GM18861 (cell line): ENCODE measurements at regions not wholly inside any gene's neighbourhood (a gene's known extent, or its start where the extent isn't known, plus 50 kb on each side); places are given as distances from the start of the nearest gene placed in this dataset.

Source experiments
- ATAC-seq: cut with Tn5 transposase; IDR thresholded peaks from one replicate; pipeline ENCODE4 v1.9.1; 2021; ENCODE audit not compliant: unreplicated experiment

DNA sequence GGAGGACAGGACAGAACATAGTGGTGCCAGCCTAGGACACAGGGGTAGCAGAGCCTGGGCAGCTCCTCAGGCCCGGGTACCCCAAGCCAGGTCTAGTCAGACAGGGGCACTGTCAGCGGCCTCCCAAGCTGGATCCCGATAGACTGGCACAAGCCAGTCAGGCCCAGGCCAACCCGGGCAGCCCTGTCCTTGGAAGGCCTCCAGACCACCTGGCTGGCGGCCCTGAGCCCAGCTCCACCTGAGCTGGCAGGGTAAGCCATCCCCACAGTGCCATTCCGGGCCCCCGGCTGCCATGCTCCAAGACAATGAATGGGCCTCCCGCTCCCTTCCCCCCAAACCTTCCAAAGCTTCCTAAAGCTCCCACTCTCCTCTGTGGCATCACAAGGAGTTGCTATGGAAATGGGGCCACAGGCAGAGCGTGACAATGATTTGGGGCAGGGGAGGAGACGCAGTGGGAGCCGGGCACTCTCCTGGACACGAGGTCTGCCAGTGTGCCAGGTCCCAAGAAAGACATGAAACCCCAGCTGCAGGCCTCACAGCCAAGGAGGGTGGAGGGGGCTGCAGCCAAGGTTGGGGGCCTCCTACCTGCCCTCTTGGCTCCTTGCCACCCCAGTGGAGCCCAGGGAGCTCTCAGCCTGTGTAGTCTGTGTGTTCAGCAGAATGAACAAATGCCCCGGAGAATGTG lies 165.6 kb upstream of the LINGO1 start:
- no peak for ATAC-seq

DNA sequence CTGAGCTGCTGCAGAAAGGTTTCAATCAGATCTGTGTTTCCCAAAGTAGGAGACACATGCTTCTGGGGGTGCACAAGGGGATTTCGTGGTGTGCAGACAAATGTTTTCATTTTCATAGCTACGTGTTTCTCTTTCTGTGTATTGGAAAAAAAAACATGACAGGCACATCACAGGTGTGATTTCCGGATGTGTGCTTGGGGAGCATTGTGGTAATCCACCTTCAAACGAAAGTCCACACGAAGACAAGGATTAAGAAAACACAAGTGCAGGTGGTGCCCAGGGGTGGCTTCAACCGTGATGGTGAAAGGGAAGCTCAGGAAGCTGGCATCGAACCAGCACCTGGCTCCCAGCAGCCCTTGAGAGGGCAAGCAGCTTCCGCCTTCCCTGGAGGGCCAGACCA lies 164.6 kb upstream of the LINGO1 start:
- ATAC-seq = no peak

DNA sequence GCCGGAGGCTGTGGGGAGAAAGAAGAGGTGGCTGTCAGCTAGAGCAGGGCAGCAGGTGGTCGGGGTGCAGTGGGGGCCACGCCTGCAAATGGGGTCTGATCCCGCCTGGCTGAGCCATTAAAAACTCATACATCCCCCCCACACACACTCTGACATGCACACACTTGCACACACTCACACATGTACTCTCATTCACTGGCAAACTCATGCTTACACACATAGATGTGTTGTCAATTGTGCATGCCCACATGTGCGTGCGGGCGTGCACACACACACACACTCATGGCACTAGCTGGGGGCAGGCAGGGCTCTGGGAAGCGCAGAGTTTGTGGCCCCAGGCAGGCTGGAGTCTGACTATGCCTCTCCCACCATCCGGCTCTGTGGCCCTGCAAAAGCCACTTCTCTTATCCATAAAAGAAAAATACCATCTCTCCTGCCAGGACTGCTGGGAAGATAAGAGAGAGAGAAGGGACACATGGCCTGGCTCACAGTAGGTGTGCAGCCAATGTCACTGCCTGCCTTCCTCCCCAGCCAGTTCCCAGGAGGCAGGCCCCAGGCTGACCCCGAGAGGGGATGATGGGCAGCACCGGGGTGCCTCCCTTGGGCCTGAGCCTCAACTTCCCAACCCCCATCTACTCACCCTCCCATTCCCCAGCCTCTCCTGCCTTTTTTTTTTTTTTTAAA lies 163.5 kb upstream of the LINGO1 start:
- no peak for ATAC-seq

DNA sequence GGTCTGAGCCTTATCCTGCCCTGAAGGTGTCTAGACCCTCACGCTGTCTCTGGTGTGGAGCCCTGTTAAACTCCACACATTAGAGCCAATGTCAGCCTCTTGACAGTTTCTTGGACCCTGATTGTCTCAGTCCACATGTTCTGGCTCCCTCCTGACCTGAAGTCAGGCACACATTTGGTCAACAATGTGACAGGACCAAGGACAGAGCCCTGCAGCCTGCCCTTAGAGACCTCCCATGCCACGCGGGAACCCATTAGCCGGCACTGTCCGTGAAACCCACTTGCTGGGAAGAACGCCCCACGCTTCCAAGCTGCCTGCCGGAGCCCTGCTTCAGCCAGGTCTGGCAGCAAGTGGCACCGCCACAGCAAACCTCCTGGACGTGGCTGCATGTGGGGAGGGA lies 162.7 kb upstream of the LINGO1 start:
- ATAC-seq = no peak

DNA sequence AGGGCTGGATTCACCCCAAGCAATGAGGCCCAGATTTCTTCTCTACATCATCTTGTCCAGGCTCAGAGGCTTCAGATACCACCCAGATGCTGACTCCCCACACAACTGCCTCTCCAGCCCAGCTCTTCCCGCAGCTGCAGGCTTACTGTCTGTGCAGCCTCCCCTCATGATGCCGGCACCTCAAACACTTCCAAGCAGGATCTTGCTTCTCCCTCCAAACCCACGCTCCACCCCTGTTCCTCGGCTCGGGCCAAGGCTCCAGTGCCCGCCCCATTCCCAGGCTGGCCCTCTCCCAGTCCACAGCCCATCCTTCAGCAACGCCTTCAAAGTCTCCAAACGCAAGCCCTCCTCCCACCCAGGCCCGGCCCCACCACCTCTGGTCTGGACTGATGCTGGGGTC lies 159.2 kb upstream of the LINGO1 start:
- ATAC-seq = no peak

DNA sequence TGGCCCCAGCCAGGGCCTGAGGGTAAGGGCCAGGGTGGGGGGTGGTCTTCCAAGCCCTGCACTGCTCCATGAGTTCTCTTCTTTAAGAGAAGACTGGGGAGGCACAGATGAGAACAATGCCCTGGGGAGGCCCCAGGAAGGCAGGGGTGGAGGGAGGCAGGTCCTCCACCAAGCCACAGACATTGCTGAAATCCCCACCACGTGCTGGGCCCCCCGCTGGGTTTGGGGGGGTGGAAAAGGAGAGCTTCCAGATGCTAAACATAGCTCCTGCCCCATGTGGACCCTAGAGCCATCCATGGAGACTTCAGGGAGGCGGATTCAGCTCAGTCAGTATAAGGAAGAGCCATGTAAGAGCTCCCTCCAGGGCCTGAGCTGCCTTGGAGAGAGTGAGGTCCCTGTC lies 157.8 kb upstream of the LINGO1 start:
- no peak for ATAC-seq

DNA sequence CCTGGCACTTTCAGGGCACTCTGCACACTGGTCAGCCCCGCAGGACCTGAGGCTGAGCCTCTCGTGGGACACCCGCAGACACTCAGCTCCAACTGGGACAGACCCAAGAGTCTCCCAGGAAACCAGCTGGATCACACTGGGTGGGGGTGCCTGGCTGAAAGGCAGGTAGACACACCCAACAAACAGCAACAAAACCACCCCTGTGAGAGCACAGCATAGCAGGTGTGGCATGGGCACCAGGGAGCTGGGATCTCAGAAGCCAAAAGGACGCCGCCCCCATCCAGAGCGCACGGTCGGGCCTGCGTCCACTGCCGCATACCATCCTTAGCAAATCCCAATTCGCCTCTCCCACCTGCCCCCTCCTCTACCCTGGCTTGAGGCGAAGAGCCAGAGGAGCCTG lies 154.2 kb upstream of the LINGO1 start:
- no peak for ATAC-seq

DNA sequence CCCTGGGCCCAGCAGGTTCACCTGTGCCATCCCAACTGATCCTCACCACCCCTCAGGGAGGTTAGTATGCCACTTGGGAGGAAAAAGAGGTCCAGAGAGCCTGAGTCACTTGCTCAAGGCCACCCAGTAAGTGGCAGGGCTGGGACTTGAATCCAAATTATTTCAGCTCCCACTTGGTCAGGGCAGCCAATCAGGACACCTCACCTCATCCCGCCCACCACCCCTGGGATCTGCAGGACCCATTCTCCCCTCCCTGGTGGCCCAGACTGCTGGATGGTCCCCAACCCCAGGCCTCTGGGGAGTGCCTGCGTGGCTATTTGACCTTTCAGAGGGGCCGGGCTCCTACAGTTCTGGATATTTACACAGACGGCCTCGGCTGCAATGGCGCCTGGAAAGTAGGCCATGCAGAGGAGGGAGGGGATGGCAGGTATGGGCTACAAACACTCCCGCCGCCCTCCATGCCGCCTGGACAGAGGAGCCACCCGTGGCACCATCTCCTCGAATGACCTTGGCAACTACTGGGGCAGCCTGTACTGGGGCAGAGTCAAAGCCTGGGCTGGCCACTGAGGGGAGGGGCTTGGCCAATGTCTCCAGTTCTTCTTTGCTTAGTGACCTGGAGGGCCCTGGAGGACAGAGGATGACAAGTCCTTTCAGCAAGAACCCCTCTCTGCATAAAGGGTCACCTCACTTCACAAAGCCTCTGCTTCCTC lies 153.6 kb upstream of the LINGO1 start:
- ATAC-seq = no peak

DNA sequence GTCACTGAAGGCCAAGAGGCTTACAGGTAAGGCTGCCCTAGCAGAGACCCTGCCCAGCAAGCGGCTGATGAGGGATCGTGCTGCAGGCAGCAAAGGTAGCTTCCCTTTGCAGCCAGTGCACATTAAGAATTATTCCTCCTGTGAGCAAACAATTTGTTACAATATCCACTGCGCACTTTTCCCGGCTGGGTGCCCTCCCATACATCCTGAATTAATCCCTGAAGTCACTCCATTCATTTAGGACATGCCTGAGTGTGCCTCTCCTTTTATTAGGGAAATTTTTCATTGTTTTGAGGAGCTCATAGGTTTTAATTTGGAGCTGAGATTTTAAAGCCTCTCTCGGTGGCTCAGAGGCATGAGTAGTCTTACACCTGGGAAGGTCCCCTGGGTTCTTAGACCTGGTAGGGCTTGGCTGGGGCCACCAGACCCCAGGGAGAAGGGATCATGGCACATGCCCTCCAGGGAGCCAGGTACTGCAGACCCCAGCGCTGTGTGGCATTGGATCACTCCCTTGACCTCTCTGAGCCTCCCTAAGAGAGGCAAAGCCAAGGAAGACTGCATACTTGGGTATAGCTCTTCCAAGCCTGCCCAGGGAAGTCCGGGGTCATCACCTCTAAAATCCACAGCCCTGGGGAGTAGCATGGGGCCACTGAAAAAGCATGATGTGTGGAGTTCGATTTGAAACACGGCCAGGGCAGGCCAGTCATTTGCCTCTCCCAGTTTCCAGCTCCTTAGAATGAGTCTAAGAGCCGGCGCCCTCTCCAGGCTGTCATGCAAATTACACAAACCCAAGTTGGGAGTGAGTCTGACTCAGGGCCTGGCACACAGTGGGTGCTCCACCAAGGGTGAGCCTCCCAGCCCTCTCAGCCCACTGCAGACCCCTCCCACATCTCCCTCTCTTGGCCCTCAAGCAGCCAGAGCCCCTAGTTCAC lies 151.9 kb upstream of the LINGO1 start:
- no peak for ATAC-seq

DNA sequence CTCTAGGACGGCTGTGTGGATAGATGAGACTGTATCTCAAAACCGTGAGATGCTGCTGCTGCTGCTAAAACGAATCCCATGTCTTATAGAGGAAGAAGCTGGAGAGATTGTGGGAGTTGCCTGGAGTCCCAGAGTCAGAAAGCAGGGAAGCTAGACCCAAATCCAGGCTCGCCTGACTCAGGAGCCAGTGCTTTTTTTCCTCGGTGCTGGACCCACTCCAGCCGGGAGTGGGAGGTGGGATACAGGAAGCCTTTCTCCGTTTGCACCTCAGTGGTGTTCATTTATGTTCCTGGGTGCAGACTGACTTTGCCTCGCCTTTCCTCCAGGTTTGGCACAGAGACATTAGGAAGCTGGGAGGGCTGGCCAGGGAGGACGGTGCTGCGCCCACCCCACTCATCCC lies 150.9 kb upstream of the LINGO1 start:
- no peak for ATAC-seq

DNA sequence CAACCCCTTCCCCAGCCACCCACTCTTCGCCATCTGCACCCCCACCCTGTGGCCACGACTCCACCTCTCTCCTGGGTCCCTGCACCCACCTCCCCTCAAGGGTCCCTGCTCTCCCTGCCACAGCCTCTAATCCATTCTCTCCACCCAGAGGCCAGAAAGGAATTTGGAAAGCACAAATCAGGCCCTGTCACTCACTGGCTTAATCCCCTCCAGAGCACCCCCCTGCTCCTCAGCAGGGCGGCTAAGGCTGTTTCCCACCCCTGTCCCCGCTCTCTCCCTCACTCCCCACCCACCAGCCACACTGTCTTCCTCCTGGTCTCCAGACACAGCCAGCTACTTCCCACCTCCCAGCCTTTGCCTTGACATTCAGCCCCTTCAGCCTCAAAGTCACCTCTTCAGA lies 150.0 kb upstream of the LINGO1 start:
- no peak for ATAC-seq

DNA sequence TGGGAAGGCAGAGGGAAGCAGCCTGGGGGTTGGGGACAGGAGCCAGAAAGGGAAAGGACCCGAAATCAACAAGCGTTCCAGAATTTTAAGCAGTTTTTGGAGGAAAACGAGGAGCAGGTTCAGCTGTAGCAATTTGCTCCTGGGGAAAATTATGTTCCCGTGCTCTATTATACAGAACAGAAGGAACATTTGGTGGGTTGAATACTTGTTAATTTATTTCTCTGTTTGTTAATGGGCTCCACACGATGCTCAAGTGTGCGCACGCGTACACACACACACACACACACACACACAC lies 149.2 kb upstream of the LINGO1 start:
- no peak for ATAC-seq

DNA sequence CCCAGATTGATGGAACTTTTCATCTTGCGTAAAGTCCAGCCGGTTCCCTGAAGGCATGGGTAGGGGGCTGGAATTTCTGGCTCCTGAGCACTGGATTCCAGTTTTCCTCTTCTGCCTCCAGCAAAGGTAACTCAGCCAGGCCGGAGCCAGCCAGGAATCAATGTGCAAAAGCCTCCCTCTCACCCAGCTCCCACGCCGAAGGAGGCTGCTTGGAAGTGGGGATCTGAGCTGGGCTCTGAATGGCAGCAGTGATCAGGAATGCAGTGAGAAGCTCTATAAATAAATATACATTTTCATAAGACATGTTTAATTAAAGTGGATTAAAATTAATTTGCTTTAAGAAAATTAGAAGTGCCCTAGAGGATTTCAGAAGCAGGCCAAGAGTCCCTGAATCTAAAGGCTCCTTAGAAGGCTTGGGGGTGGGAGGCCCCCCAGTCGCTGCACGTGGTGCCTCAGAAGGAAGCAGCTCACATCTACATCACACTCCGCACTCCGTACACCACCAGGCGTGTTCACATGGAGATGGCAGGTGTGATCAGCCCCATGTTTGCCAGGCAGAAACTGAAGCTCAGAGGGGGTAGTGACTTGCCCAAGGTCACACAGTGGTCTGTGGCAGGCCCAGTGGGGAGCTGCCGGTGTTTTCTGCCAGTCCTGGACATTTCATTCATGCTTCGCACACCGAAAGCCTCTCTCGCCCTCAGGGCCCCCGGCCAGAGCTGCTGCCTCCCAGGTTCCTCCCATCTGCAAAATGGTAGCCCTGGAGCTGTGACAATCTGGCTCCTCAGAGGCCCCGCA lies 148.6 kb upstream of the LINGO1 start:
- no peak for ATAC-seq

DNA sequence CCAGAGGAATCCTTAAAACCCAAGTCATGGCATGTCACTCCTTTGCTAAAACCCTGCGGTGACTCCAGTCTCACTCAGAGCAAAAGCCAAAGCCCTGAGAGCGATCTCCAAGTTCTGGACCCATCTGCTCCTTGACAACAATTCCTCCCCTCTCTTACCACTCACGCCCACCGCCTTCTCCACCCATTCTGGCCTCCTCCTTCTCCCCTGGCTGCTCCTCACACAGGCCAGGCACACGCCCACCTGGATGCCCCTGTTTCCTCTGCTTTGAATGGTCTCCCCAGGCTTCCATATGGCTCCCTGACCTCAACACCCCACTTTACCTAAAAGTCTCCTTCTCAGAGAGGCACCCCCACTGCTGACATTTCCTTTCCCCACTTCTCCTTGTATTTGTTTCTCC lies 146.1 kb upstream of the LINGO1 start:
- no peak for ATAC-seq

DNA sequence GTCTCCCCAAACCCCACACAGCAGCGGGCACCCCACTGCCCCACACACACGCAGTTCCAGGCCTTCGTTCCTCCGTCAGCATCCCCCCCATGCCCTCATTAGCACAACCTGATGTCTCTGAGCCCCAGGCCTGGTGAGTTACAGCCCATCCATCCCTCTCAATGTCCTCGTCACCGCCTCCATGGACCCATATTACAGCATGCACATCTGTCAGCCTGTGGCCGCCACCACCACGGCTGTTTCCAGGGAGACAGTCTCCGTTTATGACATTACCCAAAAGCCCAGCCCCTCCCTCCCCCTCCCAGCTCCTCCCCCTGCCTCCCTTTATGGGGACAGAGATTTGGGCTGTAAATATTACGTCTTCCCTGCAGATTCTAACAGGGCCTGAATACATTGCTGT lies 143.1 kb upstream of the LINGO1 start:
- no peak for ATAC-seq

DNA sequence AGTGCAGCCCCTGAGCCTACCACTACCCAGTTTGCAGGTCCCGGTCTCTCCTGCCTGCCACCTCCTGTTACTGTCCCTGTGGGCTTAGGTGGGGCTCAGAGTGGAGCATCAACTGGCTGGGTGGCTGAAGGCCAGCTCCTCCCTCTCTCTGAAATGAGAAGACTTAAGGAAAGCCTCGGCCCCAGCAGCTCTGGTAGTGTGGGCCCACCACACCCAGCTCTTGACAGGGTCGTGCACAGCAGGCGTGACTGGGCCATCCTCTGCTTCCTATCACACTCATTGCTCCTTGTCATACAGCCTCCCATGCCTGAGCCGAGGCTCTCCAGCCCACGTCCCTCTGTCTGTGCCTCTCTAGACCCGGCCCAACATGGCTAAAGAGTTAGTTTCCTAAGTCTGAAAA lies 142.7 kb upstream of the LINGO1 start:
- ATAC-seq = no peak

DNA sequence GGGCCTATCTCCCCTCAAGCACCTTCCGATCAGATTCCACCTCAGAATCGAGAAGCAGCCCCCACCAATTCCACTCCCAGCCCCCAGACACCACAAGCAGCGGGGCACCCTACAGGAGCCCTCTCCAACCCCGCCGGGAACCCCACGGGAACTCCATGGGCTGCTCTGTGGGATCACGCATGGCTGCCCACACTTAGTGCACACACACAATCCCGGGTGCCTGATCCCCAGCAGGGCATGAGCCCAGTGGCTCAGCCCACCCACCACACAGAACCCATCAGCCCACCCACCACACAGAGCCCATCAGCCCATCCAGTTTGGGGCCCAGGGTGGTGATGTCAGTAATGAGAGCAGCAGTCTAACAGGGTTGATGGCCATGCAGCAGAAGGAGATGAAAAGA lies 141.6 kb upstream of the LINGO1 start:
- ATAC-seq = no peak

DNA sequence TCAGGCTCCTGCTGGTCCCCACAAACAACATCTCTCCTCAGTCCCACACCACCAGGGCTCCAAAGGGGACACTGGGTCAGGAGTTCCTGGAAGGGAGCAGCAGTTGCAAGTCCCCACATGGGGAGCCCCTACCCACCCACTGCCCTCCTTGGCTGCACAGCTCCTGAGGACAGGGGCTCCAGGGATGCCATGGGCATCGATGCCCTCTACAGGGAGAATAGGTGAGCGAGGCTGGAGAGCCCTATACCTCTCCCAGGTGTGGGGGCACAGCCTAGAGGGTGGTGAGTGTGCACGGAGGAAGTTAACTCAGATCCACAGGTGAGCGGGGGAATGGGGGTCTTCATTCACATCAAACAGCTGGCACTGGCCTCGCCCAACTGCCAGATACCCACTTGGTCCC lies 141.2 kb upstream of the LINGO1 start:
- no peak for ATAC-seq

DNA sequence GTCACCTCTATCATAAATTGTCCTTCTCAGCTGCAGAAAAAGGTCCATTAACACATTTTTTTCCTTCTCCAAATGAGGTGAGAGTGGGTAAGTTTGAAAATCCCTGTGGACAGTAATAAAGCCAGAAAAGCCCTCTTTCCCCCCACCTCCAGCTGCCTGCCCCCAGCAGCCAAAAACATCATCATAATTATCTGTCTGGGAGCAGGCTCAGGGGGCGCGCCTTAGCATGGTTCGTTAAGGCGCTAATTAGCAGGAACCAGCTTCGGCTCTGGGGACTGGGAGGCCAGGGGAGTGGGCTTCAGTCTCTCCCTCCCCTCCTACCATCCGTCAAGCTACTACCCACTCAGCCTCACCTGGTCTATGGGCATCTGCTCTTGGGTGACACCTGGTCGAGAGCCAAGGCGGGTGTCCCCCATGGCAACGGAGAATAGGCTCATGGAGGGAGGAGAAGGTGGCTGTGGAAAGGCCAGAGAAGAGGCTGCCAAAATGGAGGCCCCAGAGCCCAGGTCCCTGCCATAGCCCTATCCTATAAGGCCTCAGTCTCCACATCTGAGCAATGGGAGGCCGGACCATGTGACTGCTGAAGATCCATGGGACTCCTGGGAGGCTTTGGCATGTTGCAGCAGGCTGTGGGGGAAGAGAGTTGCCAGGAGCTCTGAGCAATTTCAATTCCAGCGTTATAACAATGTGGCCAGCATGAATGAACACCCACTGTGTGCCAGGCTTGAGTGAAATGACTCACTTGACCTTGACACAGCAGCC lies 140.1 kb upstream of the LINGO1 start:
- no peak for ATAC-seq

DNA sequence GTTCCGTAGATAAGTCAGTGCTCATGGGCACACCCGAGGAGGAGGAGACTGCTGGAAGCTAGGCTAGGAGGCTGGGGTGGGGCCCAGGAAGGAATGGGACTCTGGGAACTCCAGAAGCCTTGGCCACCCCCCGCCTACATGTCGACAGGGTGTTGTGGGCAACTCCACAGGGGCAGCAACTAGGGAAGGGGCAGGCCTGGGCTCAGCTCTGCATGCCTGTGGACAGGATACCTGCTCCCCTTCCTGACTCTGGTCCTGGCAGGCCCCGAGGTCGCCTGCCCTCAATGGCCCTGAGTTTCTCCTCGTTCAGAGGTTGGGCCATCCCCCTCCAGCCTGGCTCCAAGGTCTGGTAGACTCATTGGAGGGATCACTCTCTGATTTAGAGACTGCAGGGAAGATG lies 138.9 kb upstream of the LINGO1 start:
- no peak for ATAC-seq
